GM12873 (cell line): ENCODE measurements at regions not wholly inside any gene's neighbourhood (a gene's known extent, or its start where the extent isn't known, plus 50 kb on each side); places are given as distances from the start of the nearest gene placed in this dataset.

Source experiments
- CTCF ChIP-seq: IDR thresholded peaks from 2 replicates; pipeline ENCODE4 v1.5.1; 2012; ENCODE audit warnings: low read depth, mild to moderate bottlenecking, moderate library complexity, low read length, control low read depth; ENCODE audit not compliant: insufficient read depth; ENCODE audit errors: missing control alignments

GRCh38 chr11:69216647-69217051, 60.9 kb downstream of the SMIM38 start:
- no peak for TF ChIP-seq CTCF

- TF ChIP-seq CTCF = no peak
Measured at GRCh38 chr11:69217276-69218105, 61.8 kb downstream of the SMIM38 start.

GRCh38 chr11:69218271-69218682, 62.5 kb downstream of the SMIM38 start:
- no peak for TF ChIP-seq CTCF

- TF ChIP-seq CTCF = no peak
Measured at GRCh38 chr11:69218946-69219720, 63.4 kb downstream of the SMIM38 start.

GRCh38 chr11:69219991-69220390, 64.3 kb downstream of the SMIM38 start:
- TF ChIP-seq CTCF = no peak

- no peak for TF ChIP-seq CTCF
Measured at GRCh38 chr11:69220561-69221051, 64.9 kb downstream of the SMIM38 start.

GRCh38 chr11:69221086-69221485, 65.4 kb downstream of the SMIM38 start:
- TF ChIP-seq CTCF = no peak
